H1 (cell line): ENCODE measurements at regions not wholly inside any gene's neighbourhood (a gene's known extent, or its start where the extent isn't known, plus 50 kb on each side); places are given as distances from the start of the nearest gene placed in this dataset.

Experiments
- CTCF ChIA-PET: fragments of 300-600 bp; sonication (Branson Sonifier 250); formaldehyde crosslinking; loops from one replicate; lab custom pipeline; 2021; ENCODE audit not compliant: partially characterized antibody; lab: Charles Lee
- POLR2A ChIA-PET: fragments of 300-600 bp; sonication (Branson Sonifier 250); formaldehyde crosslinking; loops from one replicate; lab custom pipeline; 2021; ENCODE audit warnings: inconsistent platforms; ENCODE audit not compliant: partially characterized antibody; lab: Charles Lee
- DNase-seq, 2 experiments: peaks; one replicate each; pipeline versions ENCODE4 v3.0.0 to v3.0.0-alpha.2; 2010 to 2022; ENCODE audit warnings: low spot score in 2 of 2, low read depth in 1 of 2, mixed read lengths in 1 of 2
- FAIRE-seq: peaks from 2 replicates; lab custom pipeline; 2011; peaks lifted over from hg19 to GRCh38; lab: Jason Lieb, UNC
- H2AFZ ChIP-seq: 2 replicates; pipeline ENCODE4 v1.8.1; 2012; ENCODE audit warnings: low read length, inconsistent platforms
- H2AK5ac ChIP-seq: 2 replicates; pipeline ENCODE4 v1.6.1; 2013; ENCODE audit warnings: low read depth, low read length
- H2BK120ac ChIP-seq: replicated peaks from 2 replicates; pipeline ENCODE3; 2013; ENCODE audit warnings: low read depth, low read length, inconsistent platforms
- H2BK12ac ChIP-seq: 2 replicates; pipeline ENCODE4 v1.6.1; 2013; ENCODE audit warnings: low read depth, low read length
- H2BK15ac ChIP-seq: 2 replicates; pipeline ENCODE4 v1.6.1; 2013; ENCODE audit warnings: low read length
- H2BK20ac ChIP-seq: 2 replicates; pipeline ENCODE4 v1.6.1; 2013; ENCODE audit warnings: low read length
- H2BK5ac ChIP-seq: 2 replicates; pipeline ENCODE4 v1.6.1; 2013; ENCODE audit warnings: low read depth, low read length
- H3K14ac ChIP-seq: 2 replicates; pipeline ENCODE4 v1.6.1; 2013; ENCODE audit warnings: inconsistent platforms; ENCODE audit not compliant: insufficient read length
- H3K18ac ChIP-seq: 2 replicates; pipeline ENCODE4 v1.6.1; 2013; ENCODE audit warnings: low read length; ENCODE audit errors: extremely low read depth
- H3K23ac ChIP-seq: 2 replicates; pipeline ENCODE4 v1.6.1; 2013; ENCODE audit warnings: inconsistent platforms; ENCODE audit not compliant: insufficient read length
- H3K23me2 ChIP-seq: 2 replicates; pipeline ENCODE4 v1.6.1; 2013; ENCODE audit warnings: low read depth, low read length
- H3K27ac ChIP-seq: 2 replicates; pipeline ENCODE4 v1.6.1; 2011; ENCODE audit warnings: low read depth, low read length, inconsistent platforms
- H3K27me3 ChIP-seq, 4 experiments: replicated peaks in 1 of 4; 1 replicate in 1 of 4; 2 replicates in 3 of 4; pipeline versions ENCODE4 v1.6.1 to v1.8.1; 2011 to 2013; ENCODE audit warnings: low read length in 3 of 4, mild to moderate bottlenecking in 3 of 4, inconsistent platforms in 2 of 4, mixed read lengths in 2 of 4, moderate library complexity in 1 of 4; ENCODE audit not compliant: control insufficient read depth in 3 of 4, insufficient read depth in 3 of 4; ENCODE audit errors: extremely low read depth in 1 of 4
- H3K36me3 ChIP-seq, 4 experiments: 2 replicates each; pipeline versions ENCODE4 v1.6.1 to v1.8.1; 2011 to 2013; ENCODE audit warnings: mild to moderate bottlenecking in 4 of 4, low read length in 3 of 4, moderate library complexity in 2 of 4, control low read depth in 1 of 4, inconsistent platforms in 1 of 4; ENCODE audit not compliant: insufficient read depth in 4 of 4, control insufficient read depth in 2 of 4
- H3K4ac ChIP-seq: replicated peaks from 2 replicates; pipeline ENCODE3; 2013; ENCODE audit warnings: low read length, low read depth, mixed read lengths, inconsistent platforms; ENCODE audit not compliant: insufficient read length
- H3K4me1 ChIP-seq, 4 experiments: replicated peaks in 1 of 4; 1 replicate in 1 of 4; 2 replicates in 3 of 4; pipeline versions ENCODE4 v1.6.1 to v1.8.1; 2011 to 2013; ENCODE audit warnings: low read length in 3 of 4, inconsistent platforms in 2 of 4, mixed read lengths in 1 of 4; ENCODE audit not compliant: insufficient read depth in 4 of 4, control insufficient read depth in 3 of 4
- H3K4me2 ChIP-seq, 2 experiments: 2 replicates each; pipeline versions ENCODE4 v1.6.1 to v1.8.1; 2011 to 2013; ENCODE audit warnings: low read depth in 2 of 2, low read length in 2 of 2, control low read depth in 1 of 2, inconsistent platforms in 1 of 2, mild to moderate bottlenecking in 1 of 2; ENCODE audit not compliant: insufficient read depth in 1 of 2
- H3K4me3 ChIP-seq, 4 experiments: fragments of 200-600, 300-600 bp in 1 of 4; sonication (generic), shearing (Covaris generic), sonication (Bioruptor Twin) in 1 of 4; 2 replicates each; pipeline versions ENCODE4 v1.5.1 to v1.8.1; 2011 to 2016; ENCODE audit warnings: low read length in 4 of 4, low read depth in 3 of 4, control low read depth in 2 of 4, inconsistent platforms in 2 of 4, mild to moderate bottlenecking in 2 of 4, mixed read lengths in 1 of 4, moderate library complexity in 1 of 4; ENCODE audit not compliant: insufficient read depth in 2 of 4; ENCODE audit errors: extremely low read depth in 1 of 4
- H3K56ac ChIP-seq: replicated peaks from 2 replicates; pipeline ENCODE3; 2013; ENCODE audit warnings: low read depth, mild to moderate bottlenecking, mixed read lengths, low read length, inconsistent platforms; ENCODE audit not compliant: insufficient read length
- H3K79me1 ChIP-seq: 2 replicates; pipeline ENCODE4 v1.6.1; 2013; ENCODE audit warnings: low read depth, low read length, control low read depth
- H3K79me2 ChIP-seq, 2 experiments: 2 replicates each; pipeline versions ENCODE4 v1.6.1 to v1.8.1; 2012 to 2013; ENCODE audit warnings: low read length in 2 of 2, mild to moderate bottlenecking in 2 of 2, inconsistent platforms in 1 of 2; ENCODE audit not compliant: insufficient read depth in 2 of 2, control insufficient read depth in 1 of 2
- H3K9ac ChIP-seq, 4 experiments: replicated peaks in 1 of 4; 1 replicate in 1 of 4; 2 replicates in 3 of 4; pipeline versions ENCODE4 v1.6.1 to v1.8.1; 2011 to 2013; ENCODE audit warnings: low read depth in 3 of 4, low read length in 3 of 4, control low read depth in 2 of 4, mild to moderate bottlenecking in 2 of 4, moderate library complexity in 2 of 4, inconsistent platforms in 1 of 4; ENCODE audit errors: extremely low read depth in 1 of 4
- H3K9me3 ChIP-seq, 2 experiments: 2 replicates each; pipeline versions ENCODE4 v1.6.1 to v1.8.1; 2012 to 2013; ENCODE audit warnings: mild to moderate bottlenecking in 2 of 2, moderate library complexity in 2 of 2, control low read depth in 1 of 2, inconsistent platforms in 1 of 2, low read depth in 1 of 2, low read length in 1 of 2, mixed read lengths in 1 of 2; ENCODE audit not compliant: insufficient read depth in 2 of 2
- H4K20me1 ChIP-seq, 2 experiments: replicated peaks in 1 of 2; 2 replicates each; pipeline versions ENCODE3 to v1.8.1; 2011 to 2013; ENCODE audit warnings: inconsistent platforms in 2 of 2, low read length in 2 of 2, mild to moderate bottlenecking in 1 of 2; ENCODE audit not compliant: insufficient read depth in 2 of 2, control insufficient read depth in 1 of 2
- H4K5ac ChIP-seq: 2 replicates; pipeline ENCODE4 v1.6.1; 2013; ENCODE audit warnings: low read length, low read depth, mixed read lengths, inconsistent platforms; ENCODE audit not compliant: insufficient read length
- H4K8ac ChIP-seq: 2 replicates; pipeline ENCODE4 v1.8.0; 2013; ENCODE audit warnings: mild to moderate bottlenecking, moderate library complexity, low read length, inconsistent platforms; ENCODE audit not compliant: insufficient read depth; ENCODE audit errors: extremely low read depth
- H4K91ac ChIP-seq: replicated peaks from 2 replicates; pipeline ENCODE3; 2013; ENCODE audit warnings: low read length, mixed read lengths, inconsistent platforms; ENCODE audit not compliant: insufficient read length
- BACH1 ChIP-seq: IDR thresholded peaks from 2 replicates; pipeline ENCODE4 v1.6.1; 2012; ENCODE audit warnings: low read length, improper control_type of control experiment
- CREB1 ChIP-seq: IDR thresholded peaks from 2 replicates; pipeline ENCODE4 v1.6.1; 2012; ENCODE audit warnings: inconsistent platforms
- EGR1 ChIP-seq: IDR thresholded peaks from 2 replicates; pipeline ENCODE4 v1.6.1; 2011; ENCODE audit warnings: low read depth, low read length, borderline replicate concordance
- EP300 ChIP-seq, 2 experiments: IDR thresholded peaks; 1 replicate in 1 of 2; 2 replicates in 1 of 2; pipeline ENCODE4 v1.6.1; 2011 to 2012; ENCODE audit warnings: low read depth in 2 of 2, low read length in 2 of 2, mild to moderate bottlenecking in 2 of 2, borderline replicate concordance in 1 of 2, inconsistent platforms in 1 of 2, moderate library complexity in 1 of 2
- GTF2F1 ChIP-seq: IDR thresholded peaks from 2 replicates; pipeline ENCODE4 v1.6.1; 2012; ENCODE audit warnings: low read depth, low read length, improper control_type of control experiment, borderline replicate concordance
- KDM4A ChIP-seq: IDR thresholded peaks from one replicate; pipeline ENCODE4 v1.7.1; 2012; ENCODE audit warnings: low read depth, mild to moderate bottlenecking, moderate library complexity, low read length, inconsistent platforms; ENCODE audit not compliant: severe bottlenecking
- POLR2A ChIP-seq, 2 experiments: IDR thresholded peaks; 1 replicate in 1 of 2; 2 replicates in 1 of 2; pipeline ENCODE4 v1.6.1; 2011; ENCODE audit warnings: low read depth in 2 of 2, low read length in 2 of 2, mild to moderate bottlenecking in 2 of 2; ENCODE audit errors: control extremely low read depth in 1 of 2
- RFX5 ChIP-seq: IDR thresholded peaks from 2 replicates; pipeline ENCODE4 v1.6.1; 2011; ENCODE audit warnings: low read depth, low read length, improper control_type of control experiment, borderline replicate concordance
- SP4 ChIP-seq: IDR thresholded peaks from 2 replicates; pipeline ENCODE4 v1.6.1; 2012; ENCODE audit warnings: low read length, inconsistent platforms
- TCF12 ChIP-seq: IDR thresholded peaks from 2 replicates; pipeline ENCODE4 v1.6.1; 2011; ENCODE audit warnings: low read depth, mild to moderate bottlenecking, low read length

DNA sequence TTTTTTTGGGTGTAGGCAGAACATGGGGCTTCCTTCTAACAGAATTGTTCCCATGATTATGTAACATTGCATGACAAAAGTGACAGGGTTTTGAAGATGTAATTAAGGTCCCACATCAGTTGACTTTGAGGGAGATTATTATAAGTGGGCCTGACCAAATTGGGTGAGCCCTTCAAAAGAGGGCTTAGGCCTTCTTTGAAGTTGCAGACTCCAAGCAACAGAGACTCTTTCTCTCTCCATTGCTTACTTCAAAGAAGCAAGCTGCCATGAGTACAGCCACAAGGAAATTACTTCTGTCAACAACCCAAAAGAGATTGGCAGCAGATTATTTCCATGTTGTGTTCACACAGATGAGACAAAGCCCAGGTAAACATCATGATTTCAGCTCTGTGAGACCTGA lies 348.2 kb downstream of the PDCD6IP start:
- no peak overlapping the region for H3K4me3 ChIP-seq
- CTCF ChIA-PET, result no interaction called here
- no peak for FAIRE-seq
- no peaks in the 10 kb centered on the region for H3K23me2 ChIP-seq
- no peak overlapping the region for H3K27ac ChIP-seq
- no peak for TF ChIP-seq BACH1
- no peak for TF ChIP-seq CREB1
- TF ChIP-seq RFX5, result no peak
- no peak for TF ChIP-seq POLR2A (IDR thresholded peaks at IDR 0.05; ENCODE audit: control extremely low read depth in 1 of 2, low read depth in 2 of 2, low read length in 2 of 2)
- no peak for TF ChIP-seq GTF2F1
- TF ChIP-seq KDM4A, result no peak
- TF ChIP-seq EGR1, result no peak
- TF ChIP-seq EP300 (IDR thresholded peaks at IDR 0.05; ENCODE audit: borderline replicate concordance in 1 of 2, low read depth in 2 of 2, low read length in 2 of 2), result no peak
- TF ChIP-seq SP4, result no peak
- TF ChIP-seq TCF12, result no peak
- TF ChIP-seq, all 59 proteins: peak for 0
- no peaks in the 10 kb centered on the region for H3K27me3 ChIP-seq
- H2BK5ac ChIP-seq, result no peak overlapping the region
- no peak overlapping the region for H2BK20ac ChIP-seq
- H2BK12ac ChIP-seq, result 0 out of 2 replicates have a peak overlapping the region, but pooled peaks have one; percentile 0
- no peak overlapping the region for H2AK5ac ChIP-seq
- H3K18ac ChIP-seq, result no peak overlapping the region
- H3K4me2 ChIP-seq, result no peak overlapping the region
- DNase-seq, result no peak
- H3K56ac ChIP-seq, result no peak overlapping the region
- no peak overlapping the region for H2BK15ac ChIP-seq
- peaks cover 0 to 6% (median 0%) of the 10 kb centered on the region in 4 experiments; a peak in 3 of 7 replicates for H3K4me1 ChIP-seq
- no peak overlapping the region for H4K91ac ChIP-seq
- no peak overlapping the region for H4K8ac ChIP-seq
- H3K4ac ChIP-seq, result no peak overlapping the region
- no peak overlapping the region for H3K9ac ChIP-seq
- H3K9me3 ChIP-seq, result no peaks in the 10 kb centered on the region
- no peaks in the 10 kb centered on the region for H4K20me1 ChIP-seq
- POLR2A ChIA-PET, result no interaction called here
- no peak overlapping the region for H2BK120ac ChIP-seq
- no peaks in the 10 kb centered on the region for H3K79me2 ChIP-seq
- H3K14ac ChIP-seq, result no peak overlapping the region
- H3K36me3 ChIP-seq, result no peaks in the 10 kb centered on the region
- H2AFZ ChIP-seq, result no peak overlapping the region
- no peaks in the 10 kb centered on the region for H3K79me1 ChIP-seq
- no peak overlapping the region for H4K5ac ChIP-seq
- no peak overlapping the region for H3K23ac ChIP-seq
